ENCODE measurements at regions not wholly inside any gene's neighbourhood (a gene's known extent, or its start where the extent isn't known, plus 50 kb on each side); places are given as distances from the start of the nearest gene placed in this dataset.

DNA sequence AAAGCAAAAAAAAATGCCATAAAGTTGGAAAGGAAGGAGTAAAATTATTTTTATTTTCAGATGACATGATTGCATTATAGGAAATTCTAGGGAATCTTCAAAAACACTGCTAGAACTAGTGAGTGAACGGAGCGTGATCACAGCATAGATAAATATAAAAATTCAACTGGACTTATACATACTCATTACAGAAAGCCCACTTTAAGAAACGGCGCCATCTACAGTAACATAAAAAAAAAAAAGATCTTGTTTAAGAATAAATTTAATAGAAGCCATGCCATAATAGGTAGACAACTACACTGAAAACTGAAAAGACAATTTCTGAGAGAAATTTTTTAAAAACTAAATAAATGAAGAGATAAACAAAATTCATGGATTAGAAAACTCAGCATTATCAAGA is 623.1 kb upstream of the MGMT start:
- FAIRE-seq: no peak

DNA sequence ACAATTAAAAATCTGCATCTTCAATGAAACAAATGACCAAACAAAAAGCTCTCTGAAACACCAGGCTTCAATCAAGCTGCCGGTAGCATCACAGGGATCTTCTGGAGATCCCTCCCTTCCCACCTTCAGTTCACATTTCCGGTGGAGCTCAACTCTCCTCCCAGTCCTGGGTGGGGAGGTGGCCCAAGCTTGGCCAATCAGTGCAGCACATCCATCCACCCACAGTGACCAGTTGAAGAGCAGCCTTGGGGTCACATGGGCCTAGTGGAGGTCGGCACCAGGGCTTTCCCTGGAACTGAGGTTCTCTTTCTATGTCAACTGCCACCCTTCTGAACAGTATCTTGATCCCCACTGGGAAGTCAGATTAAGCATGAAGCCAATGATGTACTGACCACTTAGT is 620.1 kb upstream of the MGMT start:
- TF ChIP-seq, protein P1, sequence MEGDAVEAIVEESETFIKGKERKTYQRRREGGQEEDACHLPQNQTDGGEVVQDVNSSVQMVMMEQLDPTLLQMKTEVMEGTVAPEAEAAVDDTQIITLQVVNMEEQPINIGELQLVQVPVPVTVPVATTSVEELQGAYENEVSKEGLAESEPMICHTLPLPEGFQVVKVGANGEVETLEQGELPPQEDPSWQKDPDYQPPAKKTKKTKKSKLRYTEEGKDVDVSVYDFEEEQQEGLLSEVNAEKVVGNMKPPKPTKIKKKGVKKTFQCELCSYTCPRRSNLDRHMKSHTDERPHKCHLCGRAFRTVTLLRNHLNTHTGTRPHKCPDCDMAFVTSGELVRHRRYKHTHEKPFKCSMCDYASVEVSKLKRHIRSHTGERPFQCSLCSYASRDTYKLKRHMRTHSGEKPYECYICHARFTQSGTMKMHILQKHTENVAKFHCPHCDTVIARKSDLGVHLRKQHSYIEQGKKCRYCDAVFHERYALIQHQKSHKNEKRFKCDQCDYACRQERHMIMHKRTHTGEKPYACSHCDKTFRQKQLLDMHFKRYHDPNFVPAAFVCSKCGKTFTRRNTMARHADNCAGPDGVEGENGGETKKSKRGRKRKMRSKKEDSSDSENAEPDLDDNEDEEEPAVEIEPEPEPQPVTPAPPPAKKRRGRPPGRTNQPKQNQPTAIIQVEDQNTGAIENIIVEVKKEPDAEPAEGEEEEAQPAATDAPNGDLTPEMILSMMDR (IDR thresholded peaks at IDR 0.05; ENCODE audit: insufficient read depth, low read length, severe bottlenecking): no peak
- FAIRE-seq (no peak), DNase-seq (ENCODE audit: low read depth) (no peak)
- Histone ChIP-seq H3K36me3 (ENCODE audit: control insufficient read depth, insufficient read depth, low read length) (no peaks in the 10 kb centered on the region), H3K27me3 (ENCODE audit: control insufficient read depth, insufficient read depth, low read length) (no peaks in the 10 kb centered on the region), H3K4me3 (ENCODE audit: low read depth, low read length) (no peak overlapping the region)

More for the DNA sequence above, 623.1 kb upstream of the MGMT start:
- DNase-seq (ENCODE audit: low read depth): no peak
- TF ChIP-seq, protein P1 (IDR thresholded peaks at IDR 0.05; ENCODE audit: insufficient read depth, low read length, severe bottlenecking): no peak
- no peaks in the 10 kb centered on the region for H3K36me3 ChIP-seq (ENCODE audit: control insufficient read depth, insufficient read depth, low read length)
- no peak overlapping the region for H3K4me3 ChIP-seq (ENCODE audit: low read depth, low read length)
- no peaks in the 10 kb centered on the region for H3K27me3 ChIP-seq (ENCODE audit: control insufficient read depth, insufficient read depth, low read length)

DNA sequence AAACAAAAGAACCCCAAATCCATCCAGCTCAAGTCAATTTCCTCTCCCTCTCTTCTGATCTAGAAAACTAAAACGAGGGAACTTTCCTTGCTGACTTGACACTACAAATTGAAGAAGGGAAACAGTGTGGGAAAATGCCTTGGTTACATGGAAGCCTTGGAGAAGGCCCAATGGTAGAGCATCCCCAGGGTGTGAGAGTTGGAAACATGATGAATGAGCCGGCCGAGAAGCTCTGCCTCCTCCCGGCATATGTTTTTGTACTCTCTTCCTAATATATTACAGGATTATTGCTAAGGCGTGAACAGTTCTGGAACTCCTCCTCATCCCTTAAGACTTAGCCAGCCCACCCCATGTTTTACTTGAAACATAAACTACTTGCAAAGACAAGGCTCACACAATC is 618.2 kb upstream of the MGMT start:
- FAIRE-seq (no peak), DNase-seq (ENCODE audit: low read depth) (no peak)
- no peak overlapping the region for H3K4me3 ChIP-seq (ENCODE audit: low read depth, low read length)
- no peaks in the 10 kb centered on the region for H3K27me3 ChIP-seq (ENCODE audit: control insufficient read depth, insufficient read depth, low read length)
- no peaks in the 10 kb centered on the region for H3K36me3 ChIP-seq (ENCODE audit: control insufficient read depth, insufficient read depth, low read length)
- TF ChIP-seq, protein P1 (IDR thresholded peaks at IDR 0.05; ENCODE audit: insufficient read depth, low read length, severe bottlenecking): no peak

DNA sequence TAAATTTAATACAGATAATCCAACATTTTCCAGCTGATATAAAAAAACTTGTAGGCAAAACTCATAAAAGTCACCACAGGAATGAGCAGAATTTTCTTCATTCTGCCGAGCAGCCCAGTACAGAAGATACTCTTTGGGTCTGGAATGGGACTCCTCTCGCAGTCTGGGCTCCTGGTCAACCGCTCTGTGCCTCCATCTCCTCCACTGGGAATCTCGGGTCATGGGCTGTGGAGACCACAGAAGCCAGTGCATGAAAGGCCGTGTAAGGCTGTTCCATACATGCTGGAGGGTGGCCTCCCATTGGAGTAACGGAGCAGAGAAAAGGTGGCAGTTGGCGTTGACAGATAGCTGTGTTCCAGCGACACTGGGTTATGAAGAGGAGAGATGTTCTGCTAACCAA is 616.4 kb upstream of the MGMT start:
- Histone ChIP-seq H3K4me3 (ENCODE audit: low read depth, low read length) (no peak overlapping the region), H3K27me3 (ENCODE audit: control insufficient read depth, insufficient read depth, low read length) (no peaks in the 10 kb centered on the region), H3K36me3 (ENCODE audit: control insufficient read depth, insufficient read depth, low read length) (no peaks in the 10 kb centered on the region)
- TF ChIP-seq, protein P1 (IDR thresholded peaks at IDR 0.05; ENCODE audit: insufficient read depth, low read length, severe bottlenecking): no peak
- no peak for FAIRE-seq
- DNase-seq (ENCODE audit: low read depth): no peak

DNA sequence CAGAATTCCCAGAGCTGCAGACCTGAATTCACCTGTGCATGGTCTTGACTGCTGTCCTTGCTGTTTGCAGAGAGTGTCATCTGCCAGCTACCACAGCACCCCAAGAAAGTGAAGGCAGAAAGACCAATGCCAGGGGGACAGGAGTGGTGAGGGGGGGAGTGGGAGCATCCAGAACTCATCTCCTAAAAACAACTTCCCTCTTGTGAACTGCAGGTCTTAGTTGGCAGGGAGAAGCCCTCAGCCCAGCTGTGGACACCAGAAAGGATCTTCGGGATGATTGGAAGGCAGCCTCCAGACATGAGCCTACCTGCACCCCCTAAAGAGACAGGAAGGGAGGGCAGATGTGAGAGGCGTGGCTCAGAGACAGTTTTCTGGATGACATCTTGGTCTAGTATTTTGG is 615.8 kb upstream of the MGMT start:
- TF ChIP-seq, protein P1 (IDR thresholded peaks at IDR 0.05; ENCODE audit: insufficient read depth, low read length, severe bottlenecking): no peak
- Histone ChIP-seq H3K36me3 (ENCODE audit: control insufficient read depth, insufficient read depth, low read length) (no peaks in the 10 kb centered on the region), H3K27me3 (ENCODE audit: control insufficient read depth, insufficient read depth, low read length) (no peaks in the 10 kb centered on the region), H3K4me3 (ENCODE audit: low read depth, low read length) (no peak overlapping the region)
- DNase-seq (ENCODE audit: low read depth) (no peak), FAIRE-seq (no peak)

DNA sequence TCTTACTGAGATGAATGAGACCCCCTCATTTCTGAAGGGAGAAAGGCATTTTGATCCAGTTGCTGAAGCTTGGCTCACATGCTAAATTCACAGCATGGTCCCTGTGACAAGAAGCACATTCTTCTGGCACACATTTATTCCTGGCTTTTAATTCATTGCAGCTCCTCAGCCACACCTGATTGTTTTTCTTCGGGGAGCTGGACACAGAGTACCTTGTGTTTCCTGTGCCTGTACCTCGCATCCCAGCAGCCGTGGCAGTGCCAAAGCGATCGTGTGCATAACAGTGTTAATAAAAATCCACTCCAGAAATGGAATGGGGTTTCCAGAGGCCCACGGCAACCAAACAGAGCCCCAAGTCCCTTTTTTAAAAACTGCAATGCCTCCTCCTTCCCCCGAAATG is 615.3 kb upstream of the MGMT start:
- H3K36me3 ChIP-seq (ENCODE audit: control insufficient read depth, insufficient read depth, low read length): no peaks in the 10 kb centered on the region
- FAIRE-seq (no peak), DNase-seq (ENCODE audit: low read depth) (no peak)
- H3K27me3 ChIP-seq (ENCODE audit: control insufficient read depth, insufficient read depth, low read length): no peaks in the 10 kb centered on the region
- no peak overlapping the region for H3K4me3 ChIP-seq (ENCODE audit: low read depth, low read length)
- TF ChIP-seq, protein P1 (IDR thresholded peaks at IDR 0.05; ENCODE audit: insufficient read depth, low read length, severe bottlenecking): no peak

Data from bronchial epithelial cell (primary cell).